Nephron (organoid): ENCODE measurements at regions not wholly inside any gene's neighbourhood (a gene's known extent, or its start where the extent isn't known, plus 50 kb on each side); places are given as distances from the start of the nearest gene placed in this dataset.
"Not testable (repeated sequence)": the region's sequence is repeated elsewhere in the genome, so short reads cannot be mapped to it uniquely, and the experiment has no call there.

ENCODE experiments used
- H3K27ac Mint-ChIP-seq, 3 experiments: 2 replicates each; pipeline ENCODE4 v1.8.0; 2020; ENCODE audit warnings: mixed read lengths in 3 of 3, mild to moderate bottlenecking in 2 of 3, moderate library complexity in 1 of 3
- H3K27me3 Mint-ChIP-seq: 2 replicates; pipeline ENCODE4 v1.8.0; 2021; ENCODE audit warnings: low read depth, mild to moderate bottlenecking, moderate library complexity, mixed read lengths
- H3K36me3 Mint-ChIP-seq: 2 replicates; pipeline ENCODE4 v1.8.0; 2020; ENCODE audit warnings: low read depth, mixed read lengths
- H3K4me1 Mint-ChIP-seq: 2 replicates; pipeline ENCODE4 v1.8.0; 2020; ENCODE audit warnings: mixed read lengths
- H3K4me3 Mint-ChIP-seq, 3 experiments: 2 replicates each; pipeline ENCODE4 v1.8.0; 2020; ENCODE audit warnings: mild to moderate bottlenecking in 3 of 3, mixed read lengths in 3 of 3, moderate library complexity in 2 of 3
- H3K9me3 Mint-ChIP-seq: 2 replicates; pipeline ENCODE4 v1.8.0; 2020; ENCODE audit warnings: mixed read lengths
- TF ChIP-seq, protein P1 (sequence below), 3 experiments: fragments of 200-600 bp; sonication (generic); IDR thresholded peaks; one replicate each; pipeline ENCODE4 v1.5.0; 2021; ENCODE audit warnings: antibody characterized with exemption in 3 of 3; ENCODE audit not compliant: unreplicated experiment in 3 of 3

DNA sequence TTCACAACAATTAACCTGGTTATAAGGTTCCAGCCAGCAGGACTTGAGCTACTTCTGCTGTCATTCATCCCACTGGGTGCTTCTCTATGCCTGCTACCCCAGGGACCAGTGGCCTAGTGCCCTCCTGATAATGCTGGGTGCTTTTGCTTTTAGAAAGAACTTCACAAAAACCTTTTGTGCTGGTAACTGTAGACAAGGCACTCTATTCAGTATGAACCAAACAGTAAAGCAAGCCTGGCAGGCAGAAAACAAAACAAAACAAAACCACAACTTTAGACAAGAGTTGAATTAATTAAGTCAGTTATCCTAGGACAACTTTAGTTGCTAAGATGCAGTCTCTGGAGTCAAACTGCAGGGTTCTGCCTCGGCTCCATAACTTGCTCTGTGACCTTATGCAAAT is 61.9 kb upstream of the ADGRL2 start:
- no peak overlapping the region for H3K4me3 Mint-ChIP-seq
- no peaks in the 10 kb centered on the region for H3K36me3 Mint-ChIP-seq
- H3K27me3 Mint-ChIP-seq, result peaks cover 4% of the 10 kb centered on the region
- H3K27ac Mint-ChIP-seq, result no peak overlapping the region
- no peaks in the 10 kb centered on the region for H3K9me3 Mint-ChIP-seq
- peaks cover 16% of the 10 kb centered on the region for H3K4me1 Mint-ChIP-seq
- TF ChIP-seq, protein P1, sequence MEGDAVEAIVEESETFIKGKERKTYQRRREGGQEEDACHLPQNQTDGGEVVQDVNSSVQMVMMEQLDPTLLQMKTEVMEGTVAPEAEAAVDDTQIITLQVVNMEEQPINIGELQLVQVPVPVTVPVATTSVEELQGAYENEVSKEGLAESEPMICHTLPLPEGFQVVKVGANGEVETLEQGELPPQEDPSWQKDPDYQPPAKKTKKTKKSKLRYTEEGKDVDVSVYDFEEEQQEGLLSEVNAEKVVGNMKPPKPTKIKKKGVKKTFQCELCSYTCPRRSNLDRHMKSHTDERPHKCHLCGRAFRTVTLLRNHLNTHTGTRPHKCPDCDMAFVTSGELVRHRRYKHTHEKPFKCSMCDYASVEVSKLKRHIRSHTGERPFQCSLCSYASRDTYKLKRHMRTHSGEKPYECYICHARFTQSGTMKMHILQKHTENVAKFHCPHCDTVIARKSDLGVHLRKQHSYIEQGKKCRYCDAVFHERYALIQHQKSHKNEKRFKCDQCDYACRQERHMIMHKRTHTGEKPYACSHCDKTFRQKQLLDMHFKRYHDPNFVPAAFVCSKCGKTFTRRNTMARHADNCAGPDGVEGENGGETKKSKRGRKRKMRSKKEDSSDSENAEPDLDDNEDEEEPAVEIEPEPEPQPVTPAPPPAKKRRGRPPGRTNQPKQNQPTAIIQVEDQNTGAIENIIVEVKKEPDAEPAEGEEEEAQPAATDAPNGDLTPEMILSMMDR (IDR thresholded peaks at IDR 0.05; ENCODE audit: unreplicated experiment in 3 of 3), result no peak

DNA sequence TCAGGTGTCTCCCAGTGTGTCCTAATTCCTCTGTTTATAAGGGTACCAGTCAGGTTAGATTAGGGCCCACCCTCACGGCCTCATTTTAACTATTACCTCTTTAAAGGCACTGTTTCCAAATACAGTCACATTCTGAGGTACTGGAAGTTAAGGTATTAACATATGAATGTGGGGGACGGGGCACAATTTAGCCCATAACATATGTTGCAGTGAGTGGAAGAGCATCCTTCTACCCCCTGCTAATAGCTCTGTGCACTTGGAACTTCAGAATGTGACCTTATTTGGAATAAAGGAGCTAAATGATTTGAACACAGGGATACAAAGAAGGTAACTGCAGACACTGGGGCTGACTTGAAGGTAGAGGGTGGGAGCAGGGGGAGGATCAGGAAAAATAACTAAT is 67.3 kb upstream of the ADGRL2 start:
- Mint-ChIP-seq H3K36me3 (no peaks in the 10 kb centered on the region), H3K9me3 (no peaks in the 10 kb centered on the region), H3K4me1 (no peaks in the 10 kb centered on the region), H3K27ac (no peak overlapping the region), H3K27me3 (peaks cover under 1% of the 10 kb centered on the region), H3K4me3 (no peak overlapping the region)
- TF ChIP-seq, protein P1 (IDR thresholded peaks at IDR 0.05; ENCODE audit: unreplicated experiment in 3 of 3), result no peak

DNA sequence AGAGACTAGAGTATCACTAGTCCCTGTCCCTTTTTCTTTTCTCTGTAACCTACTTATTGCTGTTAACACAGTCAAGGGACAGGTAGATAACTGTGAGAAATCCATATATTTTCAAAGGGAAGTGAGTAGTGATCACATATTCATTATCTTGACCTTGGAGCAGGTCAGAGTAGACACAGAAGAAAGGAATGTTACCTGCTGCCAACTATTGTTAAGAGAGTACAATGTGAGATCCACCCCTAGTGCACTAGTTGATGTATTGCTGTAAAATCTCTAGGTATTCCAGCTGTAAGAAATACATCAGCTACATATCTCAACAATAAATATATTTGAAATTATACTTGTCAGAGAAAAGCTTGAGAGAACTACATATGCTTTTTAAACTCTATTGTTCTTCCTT is 68.7 kb upstream of the ADGRL2 start:
- no peaks in the 10 kb centered on the region for H3K36me3 Mint-ChIP-seq
- H3K4me1 Mint-ChIP-seq, result no peaks in the 10 kb centered on the region
- TF ChIP-seq, protein P1 (IDR thresholded peaks at IDR 0.05; ENCODE audit: unreplicated experiment in 3 of 3), result no peak
- no peak overlapping the region for H3K4me3 Mint-ChIP-seq
- H3K27me3 Mint-ChIP-seq, result no peaks in the 10 kb centered on the region
- H3K9me3 Mint-ChIP-seq, result no peaks in the 10 kb centered on the region
- H3K27ac Mint-ChIP-seq, result no peak overlapping the region

DNA sequence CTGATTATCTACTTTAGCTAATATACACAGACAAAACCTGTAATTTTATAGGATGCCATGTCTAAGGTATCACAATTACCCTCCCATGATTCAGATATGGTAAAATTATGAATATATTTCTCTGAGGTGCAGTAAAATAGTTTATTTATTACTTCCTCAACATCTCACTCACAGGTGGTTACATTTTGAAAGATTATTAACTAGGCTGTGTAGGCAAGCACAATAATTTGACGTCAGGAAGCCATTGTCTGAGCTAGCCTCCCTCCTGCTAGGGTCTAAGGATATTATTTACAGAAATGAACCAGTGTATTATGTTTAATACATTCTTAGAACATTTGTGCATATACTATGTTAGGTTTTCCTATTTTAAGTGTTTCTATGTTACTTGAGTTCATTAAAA is 69.9 kb upstream of the ADGRL2 start:
- Mint-ChIP-seq H3K9me3 (no peaks in the 10 kb centered on the region), H3K4me3 (no peak overlapping the region), H3K4me1 (no peaks in the 10 kb centered on the region), H3K27me3 (no peaks in the 10 kb centered on the region), H3K27ac (no peak overlapping the region), H3K36me3 (no peaks in the 10 kb centered on the region)
- TF ChIP-seq, protein P1 (IDR thresholded peaks at IDR 0.05; ENCODE audit: unreplicated experiment in 3 of 3), result no peak

DNA sequence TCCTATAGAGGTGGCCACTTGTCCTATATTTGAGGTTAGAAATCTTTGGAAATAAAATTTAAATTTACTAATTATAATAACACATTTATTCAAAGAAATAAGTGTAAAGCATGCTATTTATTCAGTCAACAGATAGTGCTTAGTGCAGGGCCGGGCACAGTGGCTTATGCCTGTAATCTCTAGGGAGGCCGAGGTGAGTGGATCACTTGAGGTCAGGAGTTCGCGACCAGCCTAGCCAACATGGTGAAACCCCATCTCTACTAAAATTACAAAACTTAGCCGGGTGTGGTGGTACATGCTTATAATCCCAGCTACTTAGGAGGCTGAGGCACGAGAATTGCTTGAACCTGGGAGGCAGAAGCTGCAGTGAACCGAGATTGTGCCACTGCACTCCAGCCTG is 70.4 kb upstream of the ADGRL2 start:
- not testable (repeated sequence) for H3K4me1 Mint-ChIP-seq, H3K4me3 Mint-ChIP-seq, H3K27ac Mint-ChIP-seq, H3K9me3 Mint-ChIP-seq, H3K36me3 Mint-ChIP-seq, H3K27me3 Mint-ChIP-seq

DNA sequence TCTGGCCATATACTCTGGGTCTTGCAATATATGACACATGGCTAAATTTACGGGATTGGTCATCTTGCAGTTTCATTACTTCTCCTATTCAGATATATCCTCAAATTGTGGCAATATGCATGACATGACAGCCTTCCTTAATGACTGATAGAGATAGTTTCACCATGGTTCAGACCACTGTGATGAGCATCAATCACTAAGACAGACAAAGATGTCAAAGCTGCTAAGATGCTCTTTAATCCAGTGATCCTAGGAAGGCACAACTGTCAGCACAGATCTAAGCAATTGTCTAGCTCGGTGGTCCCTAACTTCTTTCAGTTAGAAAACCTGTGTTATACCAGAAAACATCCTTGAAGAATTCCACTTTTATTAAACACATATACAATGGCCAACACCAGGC is 70.9 kb upstream of the ADGRL2 start:
- Mint-ChIP-seq H3K9me3 (no peaks in the 10 kb centered on the region), H3K27me3 (no peaks in the 10 kb centered on the region), H3K4me1 (no peaks in the 10 kb centered on the region), H3K36me3 (no peaks in the 10 kb centered on the region), H3K4me3 (no peak overlapping the region), H3K27ac (no peak overlapping the region)
- TF ChIP-seq, protein P1 (IDR thresholded peaks at IDR 0.05; ENCODE audit: unreplicated experiment in 3 of 3), result no peak

DNA sequence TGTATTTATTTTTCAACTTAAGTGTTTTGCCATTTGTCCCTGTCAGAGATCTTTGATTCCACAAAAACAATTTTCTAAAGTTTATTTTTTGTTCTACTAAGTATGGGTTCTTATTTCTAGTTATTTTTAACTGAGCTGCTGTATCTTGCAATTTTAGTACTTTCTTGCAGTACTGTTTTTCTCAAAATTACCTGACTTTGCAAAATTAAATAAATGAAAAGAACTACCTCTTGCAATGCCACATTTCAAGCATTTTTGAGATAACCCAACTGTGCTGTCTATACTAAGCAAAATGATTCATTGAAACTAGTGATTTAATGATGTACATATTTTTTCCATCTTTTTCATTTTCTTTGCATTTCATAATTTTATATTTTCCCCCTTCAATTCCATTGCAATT is 71.5 kb upstream of the ADGRL2 start:
- Mint-ChIP-seq H3K36me3 (no peaks in the 10 kb centered on the region), H3K27me3 (no peaks in the 10 kb centered on the region)
- TF ChIP-seq, protein P1 (IDR thresholded peaks at IDR 0.05; ENCODE audit: unreplicated experiment in 3 of 3), result no peak

More for the DNA sequence above, 71.5 kb upstream of the ADGRL2 start:
- Mint-ChIP-seq H3K4me1 (no peaks in the 10 kb centered on the region), H3K9me3 (peaks cover 2% of the 10 kb centered on the region), H3K4me3 (no peak overlapping the region), H3K27ac (no peak overlapping the region)
